ENCODE measurements at regions not wholly inside any gene's neighbourhood (a gene's known extent, or its start where the extent isn't known, plus 50 kb on each side); places are given as distances from the start of the nearest gene placed in this dataset.

- Mint-ChIP-seq H3K9me3 (no peaks in the 10 kb centered on the region), H3K36me3 (no peaks in the 10 kb centered on the region), H3K4me1 (ENCODE audit: unreplicated experiment) (no peaks in the 10 kb centered on the region), H3K4me3 (no peak overlapping the region), H3K27ac (no peak overlapping the region), H3K27me3 (peaks cover 18% of the 10 kb centered on the region)
- no peak for DNase-seq (ENCODE audit: extremely low spot score, unreplicated experiment)
- no peak for TF ChIP-seq CTCF (conservative IDR thresholded peaks at IDR 0.05)
Measured at GRCh38 chr10:127797339-127797738, 60.4 kb downstream of the FOXI2 start.

- H3K4me3 Mint-ChIP-seq, result no peak overlapping the region
- no peak for DNase-seq (ENCODE audit: extremely low spot score, unreplicated experiment)
- H3K36me3 Mint-ChIP-seq, result no peaks in the 10 kb centered on the region
- no peaks in the 10 kb centered on the region for H3K9me3 Mint-ChIP-seq
- H3K27me3 Mint-ChIP-seq, result peaks cover 22% of the 10 kb centered on the region
- H3K27ac Mint-ChIP-seq, result no peak overlapping the region
- no peak for TF ChIP-seq CTCF (conservative IDR thresholded peaks at IDR 0.05)
- H3K4me1 Mint-ChIP-seq (ENCODE audit: unreplicated experiment), result peaks cover 6% of the 10 kb centered on the region
Measured at GRCh38 chr10:127798111-127798510, 61.1 kb downstream of the FOXI2 start.

- no peak for DNase-seq (ENCODE audit: extremely low spot score, unreplicated experiment)
- H3K9me3 Mint-ChIP-seq, result no peaks in the 10 kb centered on the region
- H3K27me3 Mint-ChIP-seq, result peaks cover 19% of the 10 kb centered on the region
- no peak overlapping the region for H3K27ac Mint-ChIP-seq
- H3K36me3 Mint-ChIP-seq, result no peaks in the 10 kb centered on the region
- no peak overlapping the region for H3K4me3 Mint-ChIP-seq
- H3K4me1 Mint-ChIP-seq (ENCODE audit: unreplicated experiment), result peaks cover 6% of the 10 kb centered on the region
- TF ChIP-seq CTCF (conservative IDR thresholded peaks at IDR 0.05), result no peak
Measured at GRCh38 chr10:127801302-127801701, 64.3 kb downstream of the FOXI2 start.

GRCh38 chr10:127802531-127803095 lies 65.6 kb downstream of the FOXI2 start:
- DNase-seq (ENCODE audit: extremely low spot score, unreplicated experiment), result no peak
- H3K4me3 Mint-ChIP-seq, result no peak overlapping the region
- TF ChIP-seq CTCF (conservative IDR thresholded peaks at IDR 0.05), result no peak
- H3K27me3 Mint-ChIP-seq, result peaks cover 15% of the 10 kb centered on the region
- H3K36me3 Mint-ChIP-seq, result no peaks in the 10 kb centered on the region
- H3K27ac Mint-ChIP-seq, result no peak overlapping the region
- peaks cover 6% of the 10 kb centered on the region for H3K4me1 Mint-ChIP-seq (ENCODE audit: unreplicated experiment)
- H3K9me3 Mint-ChIP-seq, result no peaks in the 10 kb centered on the region

- H3K36me3 Mint-ChIP-seq, result no peaks in the 10 kb centered on the region
- H3K9me3 Mint-ChIP-seq, result no peaks in the 10 kb centered on the region
- no peak for TF ChIP-seq CTCF (conservative IDR thresholded peaks at IDR 0.05)
- no peak overlapping the region for H3K4me3 Mint-ChIP-seq
- peaks cover 17% of the 10 kb centered on the region for H3K27me3 Mint-ChIP-seq
- peaks cover 6% of the 10 kb centered on the region for H3K4me1 Mint-ChIP-seq (ENCODE audit: unreplicated experiment)
- DNase-seq (ENCODE audit: extremely low spot score, unreplicated experiment), result no peak
- H3K27ac Mint-ChIP-seq, result no peak overlapping the region
Measured at GRCh38 chr10:127804696-127805095, 67.7 kb downstream of the FOXI2 start.

- Mint-ChIP-seq H3K27me3 (peaks cover 17% of the 10 kb centered on the region), H3K27ac (no peak overlapping the region), H3K4me1 (ENCODE audit: unreplicated experiment) (peaks cover 6% of the 10 kb centered on the region), H3K36me3 (no peaks in the 10 kb centered on the region), H3K9me3 (no peaks in the 10 kb centered on the region), H3K4me3 (no peak overlapping the region)
- no peak for TF ChIP-seq CTCF (conservative IDR thresholded peaks at IDR 0.05)
- no peak for DNase-seq (ENCODE audit: extremely low spot score, unreplicated experiment)
Measured at GRCh38 chr10:127805950-127806349, 69.0 kb downstream of the FOXI2 start.

Measured in type B pancreatic cell (in vitro differentiated cells).